GM12865 (cell line): ENCODE measurements at regions not wholly inside any gene's neighbourhood (a gene's known extent, or its start where the extent isn't known, plus 50 kb on each side); places are given as distances from the start of the nearest gene placed in this dataset.

Experiments used
- DNase-seq: peaks from one replicate; pipeline ENCODE4 v3.0.0; 2010; ENCODE audit warnings: low read depth
- H3K4me3 ChIP-seq: 2 replicates; pipeline ENCODE4 v1.5.1; 2011; ENCODE audit warnings: mild to moderate bottlenecking, low read depth, low read length, control low read depth
- CTCF ChIP-seq: IDR thresholded peaks from 2 replicates; pipeline ENCODE4 v1.5.1; 2011; ENCODE audit warnings: low read length, control low read depth, low read depth, inconsistent platforms; ENCODE audit not compliant: insufficient read depth; ENCODE audit errors: missing control alignments

DNA sequence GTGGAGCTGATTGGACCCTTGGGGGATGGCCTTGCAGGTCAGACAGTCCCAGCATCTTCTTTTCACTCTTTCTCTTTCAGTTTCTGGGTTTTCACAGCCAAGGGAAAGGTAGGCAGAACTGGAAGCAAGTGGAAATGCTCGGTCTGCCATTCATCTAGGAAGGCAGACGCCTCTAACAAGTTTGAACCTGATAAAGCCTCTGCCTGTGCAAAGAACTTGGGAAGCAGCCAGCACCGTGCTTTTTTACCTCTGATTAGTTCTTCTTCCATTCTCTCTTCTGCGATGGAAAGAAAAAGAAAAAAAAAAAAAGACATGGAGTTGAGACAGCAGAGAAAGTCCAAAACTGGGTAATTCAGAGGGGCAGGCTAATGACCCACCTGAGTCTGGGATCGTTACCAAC, 997.8 kb upstream of the EEF2KMT start:
- TF ChIP-seq CTCF: no peak
- no peak for DNase-seq
- no peak overlapping the region for H3K4me3 ChIP-seq

GRCh38 chr16:6091021-6091420, 993.4 kb upstream of the EEF2KMT start:
- no peak for DNase-seq
- no peak overlapping the region for H3K4me3 ChIP-seq
- no peak for TF ChIP-seq CTCF

- TF ChIP-seq CTCF: peak; percentile 64
- no peak overlapping the region for H3K4me3 ChIP-seq
- DNase-seq: peak; percentile 17
These were observed 983.9 kb upstream of the EEF2KMT start for GRCh38 chr16:6081320-6081976.

DNA sequence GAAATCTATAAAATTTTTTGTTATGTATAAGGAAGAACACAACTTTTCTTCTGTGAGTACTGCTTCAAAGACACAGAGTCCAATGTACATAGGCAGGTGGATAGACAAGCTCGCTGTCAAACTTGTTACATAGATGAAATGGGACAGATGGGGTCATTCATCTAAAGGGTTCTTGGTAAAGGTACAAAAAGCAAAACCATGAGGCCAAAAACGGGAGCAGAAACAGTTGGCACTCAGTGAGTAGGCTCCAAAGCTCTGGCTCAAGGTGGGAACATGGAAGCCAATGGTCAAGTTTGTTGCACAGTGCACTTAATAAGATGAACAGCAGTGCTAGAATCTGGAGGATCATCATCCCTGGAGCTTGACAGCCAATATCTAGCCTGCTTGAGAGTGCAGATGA, 979.0 kb upstream of the EEF2KMT start:
- TF ChIP-seq CTCF: no peak
- H3K4me3 ChIP-seq: no peak overlapping the region
- DNase-seq: no peak

- DNase-seq: no peak
- TF ChIP-seq CTCF: no peak
- no peak overlapping the region for H3K4me3 ChIP-seq
These were observed 970.5 kb upstream of the EEF2KMT start for GRCh38 chr16:6068063-6068462.

DNA sequence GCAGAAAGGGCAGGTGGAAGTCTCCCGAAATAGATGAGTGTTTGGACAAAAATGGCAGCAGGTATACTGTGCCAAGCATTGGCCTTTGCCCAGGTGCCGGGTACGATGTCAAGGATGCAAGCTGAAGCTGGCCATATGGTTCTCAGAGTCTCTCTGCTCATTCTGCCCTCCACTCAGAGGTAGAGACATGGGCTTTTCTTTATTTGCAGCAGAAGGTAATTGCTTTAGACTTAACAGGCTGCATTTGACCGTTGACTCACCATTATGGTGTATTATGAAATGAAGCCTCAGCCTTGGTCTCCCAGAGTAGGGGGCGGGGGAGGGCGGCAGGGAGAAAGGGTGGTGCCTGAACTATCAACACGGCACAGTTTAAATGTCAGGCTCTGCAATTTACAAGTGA, 969.1 kb upstream of the EEF2KMT start:
- DNase-seq: no peak
- H3K4me3 ChIP-seq: no peak overlapping the region
- no peak for TF ChIP-seq CTCF

DNA sequence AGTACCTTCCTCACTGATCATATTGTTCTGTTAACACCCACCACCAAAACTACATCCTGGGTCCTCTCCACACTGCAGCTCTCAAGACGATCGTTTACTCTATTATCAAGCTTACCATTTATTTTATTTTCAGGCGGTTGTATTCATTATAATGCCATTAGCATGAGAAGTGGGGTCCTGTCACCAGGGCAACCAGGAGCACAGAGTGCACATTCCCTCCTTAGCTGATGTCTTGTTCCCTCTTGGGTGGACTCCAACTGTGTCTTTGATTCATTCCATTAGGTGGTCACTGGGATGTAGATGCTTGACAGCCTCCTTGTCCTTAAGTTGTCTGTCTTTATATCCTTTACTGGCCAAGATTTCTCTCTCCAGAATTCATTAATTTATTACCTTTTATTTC, 965.9 kb upstream of the EEF2KMT start:
- H3K4me3 ChIP-seq: no peak overlapping the region
- TF ChIP-seq CTCF: no peak
- no peak for DNase-seq
